DLD1 (cell line): ENCODE measurements at regions not wholly inside any gene's neighbourhood (a gene's known extent, or its start where the extent isn't known, plus 50 kb on each side); places are given as distances from the start of the nearest gene placed in this dataset.

Experiments used
- in situ Hi-C: cut with HindIII; loops from 2 replicates; pipeline ENCODE4 v1.10.0; 2017; ENCODE audit warnings: low sequenced_read_pairs

GRCh38 chr2:23237147-23237546 lies 147.8 kb upstream of the KLHL29 start:
- in situ Hi-C loops, result no loop called here

GRCh38 chr2:23238011-23238657 lies 146.8 kb upstream of the KLHL29 start:
- in situ Hi-C loops, result no loop called here

GRCh38 chr2:23239374-23239773 lies 145.6 kb upstream of the KLHL29 start:
- in situ Hi-C loops, result no loop called here

- in situ Hi-C loops, result no loop called here
Observed at GRCh38 chr2:23241121-23241520, 143.9 kb upstream of the KLHL29 start.

- in situ Hi-C loops, result no loop called here
Observed at GRCh38 chr2:23241611-23242245, 143.3 kb upstream of the KLHL29 start.

GRCh38 chr2:23243073-23243659 lies 141.8 kb upstream of the KLHL29 start:
- in situ Hi-C loops, result no loop called here

GRCh38 chr2:23244617-23245016 lies 140.4 kb upstream of the KLHL29 start:
- in situ Hi-C loops, result no loop called here

- in situ Hi-C loops, result no loop called here
Observed at GRCh38 chr2:23246992-23247683, 137.8 kb upstream of the KLHL29 start.

- in situ Hi-C loops, result no loop called here
Observed at GRCh38 chr2:23248667-23249066, 136.3 kb upstream of the KLHL29 start.

GRCh38 chr2:23249348-23249747 lies 135.6 kb upstream of the KLHL29 start:
- in situ Hi-C loops, result no loop called here

GRCh38 chr2:23250371-23250770 lies 134.6 kb upstream of the KLHL29 start:
- in situ Hi-C loops, result no loop called here

- in situ Hi-C loops, result no loop called here
Observed at GRCh38 chr2:23256643-23257042, 128.3 kb upstream of the KLHL29 start.

GRCh38 chr2:23260621-23261020 lies 124.4 kb upstream of the KLHL29 start:
- in situ Hi-C loops, result no loop called here

- in situ Hi-C loops, result no loop called here
Observed at GRCh38 chr2:23268467-23269263, 116.3 kb upstream of the KLHL29 start.

GRCh38 chr2:23269747-23270146 lies 115.2 kb upstream of the KLHL29 start:
- in situ Hi-C loops, result no loop called here

- in situ Hi-C loops, result no loop called here
Observed at GRCh38 chr2:23270810-23271209, 114.2 kb upstream of the KLHL29 start.

- in situ Hi-C loops, result no loop called here
Observed at GRCh38 chr2:23271230-23271629, 113.7 kb upstream of the KLHL29 start.

- in situ Hi-C loops, result no loop called here
Observed at GRCh38 chr2:23273786-23274185, 111.2 kb upstream of the KLHL29 start.

- in situ Hi-C loops, result no loop called here
Observed at GRCh38 chr2:23280401-23280800, 104.6 kb upstream of the KLHL29 start.

- in situ Hi-C loops, result no loop called here
Observed at GRCh38 chr2:23283653-23284052, 101.3 kb upstream of the KLHL29 start.
